ENCODE measurements at regions not wholly inside any gene's neighbourhood (a gene's known extent, or its start where the extent isn't known, plus 50 kb on each side); places are given as distances from the start of the nearest gene placed in this dataset.

DNA sequence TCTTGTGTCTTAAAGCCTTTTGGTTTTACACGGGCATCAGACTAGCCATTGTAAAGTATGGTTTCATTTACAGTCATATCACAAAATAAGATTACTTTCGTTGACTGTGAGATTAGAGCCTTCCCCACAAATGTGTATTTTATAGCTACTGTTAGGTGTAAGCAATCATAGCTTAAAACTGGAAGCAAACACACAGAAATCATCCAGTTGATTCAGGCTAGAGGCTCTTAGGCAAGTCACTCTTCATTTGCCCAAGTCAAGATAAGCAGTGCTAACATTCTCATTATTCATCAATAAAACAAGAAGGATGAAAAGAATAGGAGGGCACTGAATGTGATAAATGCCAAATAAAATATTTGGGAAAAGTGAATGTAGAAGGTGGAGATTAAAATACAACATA, 448.7 kb upstream of the FAM241A start:
- TF ChIP-seq, protein P1, sequence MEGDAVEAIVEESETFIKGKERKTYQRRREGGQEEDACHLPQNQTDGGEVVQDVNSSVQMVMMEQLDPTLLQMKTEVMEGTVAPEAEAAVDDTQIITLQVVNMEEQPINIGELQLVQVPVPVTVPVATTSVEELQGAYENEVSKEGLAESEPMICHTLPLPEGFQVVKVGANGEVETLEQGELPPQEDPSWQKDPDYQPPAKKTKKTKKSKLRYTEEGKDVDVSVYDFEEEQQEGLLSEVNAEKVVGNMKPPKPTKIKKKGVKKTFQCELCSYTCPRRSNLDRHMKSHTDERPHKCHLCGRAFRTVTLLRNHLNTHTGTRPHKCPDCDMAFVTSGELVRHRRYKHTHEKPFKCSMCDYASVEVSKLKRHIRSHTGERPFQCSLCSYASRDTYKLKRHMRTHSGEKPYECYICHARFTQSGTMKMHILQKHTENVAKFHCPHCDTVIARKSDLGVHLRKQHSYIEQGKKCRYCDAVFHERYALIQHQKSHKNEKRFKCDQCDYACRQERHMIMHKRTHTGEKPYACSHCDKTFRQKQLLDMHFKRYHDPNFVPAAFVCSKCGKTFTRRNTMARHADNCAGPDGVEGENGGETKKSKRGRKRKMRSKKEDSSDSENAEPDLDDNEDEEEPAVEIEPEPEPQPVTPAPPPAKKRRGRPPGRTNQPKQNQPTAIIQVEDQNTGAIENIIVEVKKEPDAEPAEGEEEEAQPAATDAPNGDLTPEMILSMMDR (IDR thresholded peaks at IDR 0.05), result no peak
- TF ChIP-seq POLR2A (IDR thresholded peaks at IDR 0.05) (no peak), POLR2AphosphoS5 (IDR thresholded peaks at IDR 0.05) (no peak)
